WTC11 (cell line): ENCODE measurements at regions not wholly inside any gene's neighbourhood (a gene's known extent, or its start where the extent isn't known, plus 50 kb on each side); places are given as distances from the start of the nearest gene placed in this dataset.

Experiments
- ATAC-seq: fragments of 200-7000 bp; cut with Tn5 transposase; 2 replicates; pipeline ENCODE4 v1.10.0; 2021; ENCODE audit warnings: mild to moderate bottlenecking, moderate library complexity
- CTCF ChIA-PET: fragments of 300-600 bp; sonication (Branson Sonifier 250); formaldehyde crosslinking; loops from one replicate; lab custom pipeline; 2021; ENCODE audit warnings: antibody characterized with exemption; lab: Charles Lee
- POLR2A ChIA-PET: fragments of 350-600 bp; sonication (Branson Sonifier 250); formaldehyde crosslinking; loops from one replicate; lab custom pipeline; 2021; ENCODE audit warnings: antibody characterized with exemption; lab: Charles Lee
- DNase-seq: peaks from one replicate; pipeline ENCODE4 v3.0.0; 2021; ENCODE audit warnings: low spot score
- H3K27ac Mint-ChIP-seq: 2 replicates; pipeline ENCODE4 v1.8.0; 2021; ENCODE audit warnings: mixed read lengths
- H3K27me3 Mint-ChIP-seq: 2 replicates; pipeline ENCODE4 v1.8.0; 2021; ENCODE audit warnings: low read depth, mild to moderate bottlenecking, moderate library complexity, mixed read lengths
- H3K36me3 Mint-ChIP-seq: 2 replicates; pipeline ENCODE4 v1.8.0; 2021; ENCODE audit warnings: mixed read lengths
- H3K4me1 Mint-ChIP-seq: 2 replicates; pipeline ENCODE4 v1.8.0; 2022; ENCODE audit warnings: mixed read lengths
- H3K4me3 Mint-ChIP-seq: 2 replicates; pipeline ENCODE4 v1.8.0; 2021; ENCODE audit warnings: mild to moderate bottlenecking, moderate library complexity, mixed read lengths
- H3K9me3 Mint-ChIP-seq: 2 replicates; pipeline ENCODE4 v1.8.0; 2021; ENCODE audit warnings: mixed read lengths
- CDX4 ChIP-seq: fragments of 250-450 bp; sonication (Bioruptor Pico); IDR thresholded peaks from 2 replicates; pipeline ENCODE4 v1.9.0; 2021; ENCODE audit warnings: moderate library complexity, mild to moderate bottlenecking, inconsistent platforms, borderline replicate concordance
- ESRRA ChIP-seq: sonication (generic); formaldehyde crosslinking; IDR thresholded peaks from 2 replicates; pipeline ENCODE4 v1.8.1; 2022; ENCODE audit warnings: mild to moderate bottlenecking, missing genetic modification reagents, borderline replicate concordance
- JAZF1 ChIP-seq: fragments of 250-450 bp; sonication (Bioruptor Pico); IDR thresholded peaks from 2 replicates; pipeline ENCODE4 v1.9.0; 2021; ENCODE audit warnings: moderate library complexity, mild to moderate bottlenecking, inconsistent platforms
- JUN ChIP-seq: sonication (generic); formaldehyde crosslinking; IDR thresholded peaks from 2 replicates; pipeline ENCODE4 v1.8.0; 2023; ENCODE audit warnings: mild to moderate bottlenecking, missing genetic modification reagents
- MAX ChIP-seq: sonication (generic); formaldehyde crosslinking; IDR thresholded peaks from 2 replicates; pipeline ENCODE4 v1.8.0; 2022; ENCODE audit warnings: mild to moderate bottlenecking, missing genetic modification reagents
- NR1H2 ChIP-seq: sonication (generic); formaldehyde crosslinking; IDR thresholded peaks from 2 replicates; pipeline ENCODE4 v1.9.0; 2021; ENCODE audit warnings: mild to moderate bottlenecking, moderate library complexity, missing genetic modification reagents
- PRRX2 ChIP-seq: fragments of 250-450 bp; sonication (Bioruptor Pico); IDR thresholded peaks from 2 replicates; pipeline ENCODE4 v1.8.0; 2021; ENCODE audit warnings: mild to moderate bottlenecking
- TEAD4 ChIP-seq: sonication (generic); formaldehyde crosslinking; IDR thresholded peaks from 2 replicates; pipeline ENCODE4 v1.8.0; 2022; ENCODE audit warnings: mild to moderate bottlenecking, missing genetic modification reagents
- USF1 ChIP-seq: sonication (generic); formaldehyde crosslinking; IDR thresholded peaks from 2 replicates; pipeline ENCODE4 v1.8.0; 2022; ENCODE audit warnings: mild to moderate bottlenecking, missing genetic modification reagents
- ZBTB21 ChIP-seq: sonication (generic); formaldehyde crosslinking; IDR thresholded peaks from 2 replicates; pipeline ENCODE4 v1.8.1; 2023; ENCODE audit warnings: mild to moderate bottlenecking, missing genetic modification reagents, borderline replicate concordance
- ZNF121 ChIP-seq: sonication (generic); formaldehyde crosslinking; IDR thresholded peaks from 2 replicates; pipeline ENCODE4 v1.8.0; 2023; ENCODE audit warnings: missing genetic modification reagents
- ZNF232 ChIP-seq: sonication (generic); formaldehyde crosslinking; IDR thresholded peaks from 2 replicates; pipeline ENCODE4 v1.8.0; 2022; ENCODE audit warnings: mild to moderate bottlenecking, missing genetic modification reagents
- ZNF396 ChIP-seq: fragments of 250-450 bp; sonication (Bioruptor Pico); IDR thresholded peaks from 2 replicates; pipeline ENCODE4 v1.8.0; 2021; ENCODE audit warnings: mild to moderate bottlenecking, moderate library complexity, borderline replicate concordance
- ZNF512 ChIP-seq: sonication (generic); formaldehyde crosslinking; IDR thresholded peaks from 2 replicates; pipeline ENCODE4 v1.8.1; 2022; ENCODE audit warnings: missing genetic modification reagents, borderline replicate concordance
- ZNF532 ChIP-seq: fragments of 250-450 bp; sonication (Bioruptor Pico); IDR thresholded peaks from 2 replicates; pipeline ENCODE4 v1.9.0; 2021; ENCODE audit warnings: mild to moderate bottlenecking, borderline replicate concordance
- TF ChIP-seq, protein P1 (sequence below): sonication (generic); formaldehyde crosslinking; IDR thresholded peaks from 2 replicates; pipeline ENCODE4 v1.8.0; 2023; ENCODE audit warnings: mild to moderate bottlenecking, missing genetic modification reagents
- TF ChIP-seq, protein P2 (sequence below): sonication (generic); formaldehyde crosslinking; IDR thresholded peaks from 2 replicates; pipeline ENCODE4 v1.8.1; 2022; ENCODE audit warnings: low read depth, mild to moderate bottlenecking, moderate library complexity, missing genetic modification reagents, borderline replicate concordance

- peaks cover 38% of the 10 kb centered on the region for H3K27me3 Mint-ChIP-seq
- ATAC-seq (no peak), DNase-seq (no peak)
- no peak for TF ChIP-seq ZNF396 (CRISPR knock-in tag)
- TF ChIP-seq, protein P1, sequence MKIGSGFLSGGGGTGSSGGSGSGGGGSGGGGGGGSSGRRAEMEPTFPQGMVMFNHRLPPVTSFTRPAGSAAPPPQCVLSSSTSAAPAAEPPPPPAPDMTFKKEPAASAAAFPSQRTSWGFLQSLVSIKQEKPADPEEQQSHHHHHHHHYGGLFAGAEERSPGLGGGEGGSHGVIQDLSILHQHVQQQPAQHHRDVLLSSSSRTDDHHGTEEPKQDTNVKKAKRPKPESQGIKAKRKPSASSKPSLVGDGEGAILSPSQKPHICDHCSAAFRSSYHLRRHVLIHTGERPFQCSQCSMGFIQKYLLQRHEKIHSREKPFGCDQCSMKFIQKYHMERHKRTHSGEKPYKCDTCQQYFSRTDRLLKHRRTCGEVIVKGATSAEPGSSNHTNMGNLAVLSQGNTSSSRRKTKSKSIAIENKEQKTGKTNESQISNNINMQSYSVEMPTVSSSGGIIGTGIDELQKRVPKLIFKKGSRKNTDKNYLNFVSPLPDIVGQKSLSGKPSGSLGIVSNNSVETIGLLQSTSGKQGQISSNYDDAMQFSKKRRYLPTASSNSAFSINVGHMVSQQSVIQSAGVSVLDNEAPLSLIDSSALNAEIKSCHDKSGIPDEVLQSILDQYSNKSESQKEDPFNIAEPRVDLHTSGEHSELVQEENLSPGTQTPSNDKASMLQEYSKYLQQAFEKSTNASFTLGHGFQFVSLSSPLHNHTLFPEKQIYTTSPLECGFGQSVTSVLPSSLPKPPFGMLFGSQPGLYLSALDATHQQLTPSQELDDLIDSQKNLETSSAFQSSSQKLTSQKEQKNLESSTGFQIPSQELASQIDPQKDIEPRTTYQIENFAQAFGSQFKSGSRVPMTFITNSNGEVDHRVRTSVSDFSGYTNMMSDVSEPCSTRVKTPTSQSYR (CRISPR knock-in tag) = no peak
- 0 out of 2 replicates have a peak, but pooled peaks have one; percentile 29 for TF ChIP-seq ZNF121 (CRISPR knock-in tag)
- no peak for TF ChIP-seq JUN
- ChIA-PET POLR2A (interaction anchor here (0.7 kb wide), 1 partner anchor 166 kb away, joined by 3 read pairs; no protein-coding TSS in a partner anchor), CTCF (interaction anchor here (0.9 to 1.3 kb wide), 3 partner anchors 28 to 138 kb away, joined by 3 to 5 read pairs (median 3); no protein-coding TSS in a partner anchor)
- no peak overlapping the region for H3K4me3 Mint-ChIP-seq
- H3K36me3 Mint-ChIP-seq = no peaks in the 10 kb centered on the region
- H3K27ac Mint-ChIP-seq = no peak overlapping the region
- peaks cover 12% of the 10 kb centered on the region for H3K4me1 Mint-ChIP-seq
- no peaks in the 10 kb centered on the region for H3K9me3 Mint-ChIP-seq
These were observed 186.8 kb upstream of the GLI2 start for GRCh38 chr2:120548627-120549608.

GRCh38 chr2:120549841-120550240, 185.8 kb upstream of the GLI2 start:
- no peak for TF ChIP-seq USF1 (CRISPR knock-in tag)
- TF ChIP-seq MAX (CRISPR knock-in tag) = no peak
- no peak for TF ChIP-seq ZNF512 (CRISPR knock-in tag)
- TF ChIP-seq ZNF232 (CRISPR knock-in tag) = no peak
- no peak for TF ChIP-seq NR1H2 (CRISPR knock-in tag)
- no peak for TF ChIP-seq JAZF1 (CRISPR knock-in tag)
- no peak for TF ChIP-seq TEAD4 (CRISPR knock-in tag)
- no peak for TF ChIP-seq ESRRA (CRISPR knock-in tag)
- TF ChIP-seq, protein P2, sequence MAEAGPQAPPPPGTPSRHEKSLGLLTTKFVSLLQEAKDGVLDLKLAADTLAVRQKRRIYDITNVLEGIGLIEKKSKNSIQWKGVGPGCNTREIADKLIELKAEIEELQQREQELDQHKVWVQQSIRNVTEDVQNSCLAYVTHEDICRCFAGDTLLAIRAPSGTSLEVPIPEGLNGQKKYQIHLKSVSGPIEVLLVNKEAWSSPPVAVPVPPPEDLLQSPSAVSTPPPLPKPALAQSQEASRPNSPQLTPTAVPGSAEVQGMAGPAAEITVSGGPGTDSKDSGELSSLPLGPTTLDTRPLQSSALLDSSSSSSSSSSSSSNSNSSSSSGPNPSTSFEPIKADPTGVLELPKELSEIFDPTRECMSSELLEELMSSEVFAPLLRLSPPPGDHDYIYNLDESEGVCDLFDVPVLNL (CRISPR knock-in tag) = no peak
- TF ChIP-seq PRRX2 = no peak
- no peak for TF ChIP-seq CDX4
- no peak for TF ChIP-seq ZNF532 (CRISPR knock-in tag)
- no peak for TF ChIP-seq ZBTB21 (CRISPR knock-in tag)
- ChIA-PET POLR2A (interaction anchor here (0.7 kb wide), 1 partner anchor 167 kb away, joined by 3 read pairs; no protein-coding TSS in a partner anchor), CTCF (interaction anchor here (0.9 to 1.3 kb wide), 2 partner anchors 29 to 137 kb away, joined by 3 read pairs; no protein-coding TSS in a partner anchor)
- Mint-ChIP-seq H3K27me3 (peaks cover 45% of the 10 kb centered on the region), H3K36me3 (no peaks in the 10 kb centered on the region), H3K4me3 (no peak overlapping the region), H3K9me3 (no peaks in the 10 kb centered on the region), H3K4me1 (peaks cover 12% of the 10 kb centered on the region), H3K27ac (no peak overlapping the region)
- no peak for DNase-seq
- no peak for ATAC-seq
